Epithelial cell of proximal tubule (primary cell): ENCODE measurements at regions not wholly inside any gene's neighbourhood (a gene's known extent, or its start where the extent isn't known, plus 50 kb on each side); places are given as distances from the start of the nearest gene placed in this dataset.

Source experiments
- DNase-seq: peaks from one replicate; pipeline ENCODE4 v3.0.0-alpha.2; 2011; ENCODE audit warnings: low read depth
- H3K4me3 ChIP-seq: 2 replicates; pipeline ENCODE4 v1.5.1; 2011; ENCODE audit warnings: low read depth, mild to moderate bottlenecking, low read length
- CTCF ChIP-seq: conservative IDR thresholded peaks from 2 replicates; pipeline ENCODE4 v1.5.1; 2012; ENCODE audit warnings: low read depth, mild to moderate bottlenecking, low read length

- no peak for TF ChIP-seq CTCF
- no peak overlapping the region for H3K4me3 ChIP-seq
- DNase-seq, result no peak
Measured at GRCh38 chr2:18096836-18097405, 218.5 kb downstream of the KCNS3 start.

- no peak for DNase-seq
- no peak for TF ChIP-seq CTCF
- no peak overlapping the region for H3K4me3 ChIP-seq
Measured at GRCh38 chr2:18094277-18094676, 215.8 kb downstream of the KCNS3 start.

- DNase-seq, result no peak
- TF ChIP-seq CTCF, result no peak
- H3K4me3 ChIP-seq, result no peak overlapping the region
Measured at GRCh38 chr2:18093196-18093595, 214.7 kb downstream of the KCNS3 start.

- no peak overlapping the region for H3K4me3 ChIP-seq
- TF ChIP-seq CTCF, result no peak
- no peak for DNase-seq
Measured at GRCh38 chr2:18092760-18093159, 214.3 kb downstream of the KCNS3 start.

- no peak overlapping the region for H3K4me3 ChIP-seq
- no peak for TF ChIP-seq CTCF
- DNase-seq, result no peak
Measured at GRCh38 chr2:18085593-18085992, 207.1 kb downstream of the KCNS3 start.

GRCh38 chr2:18084376-18084775 is 205.9 kb downstream of the KCNS3 start:
- no peak overlapping the region for H3K4me3 ChIP-seq
- DNase-seq, result no peak
- TF ChIP-seq CTCF, result no peak

GRCh38 chr2:18083806-18084205 is 205.3 kb downstream of the KCNS3 start:
- DNase-seq, result no peak
- no peak for TF ChIP-seq CTCF
- H3K4me3 ChIP-seq, result no peak overlapping the region
